ENCODE measurements at regions not wholly inside any gene's neighbourhood (a gene's known extent, or its start where the extent isn't known, plus 50 kb on each side); places are given as distances from the start of the nearest gene placed in this dataset.
"Not testable (repeated sequence)": the region's sequence is repeated elsewhere in the genome, so short reads cannot be mapped to it uniquely, and the experiment has no call there.

GRCh38 chrX:64853424-64853823, 122.8 kb downstream of the ZC4H2 start:
- no peaks in the 10 kb centered on the region for H3K9me3 ChIP-seq (ENCODE audit: control insufficient read depth, insufficient read depth, low read length)
- H3K4me1 ChIP-seq (ENCODE audit: insufficient read depth, low read length): no peaks in the 10 kb centered on the region
- H3K9ac ChIP-seq (ENCODE audit: low read depth, low read length): no peak overlapping the region
- no peaks in the 10 kb centered on the region for H3K36me3 ChIP-seq (ENCODE audit: insufficient read depth, low read length)

GRCh38 chrX:64850371-64851082, 125.7 kb downstream of the ZC4H2 start:
- no peak overlapping the region for H3K9ac ChIP-seq (ENCODE audit: low read depth, low read length)
- H3K9me3 ChIP-seq (ENCODE audit: control insufficient read depth, insufficient read depth, low read length): 0 out of 2 replicates have a peak, but pooled peaks cover under 1% of the 10 kb centered on the region

GRCh38 chrX:64843224-64843623, 133.0 kb downstream of the ZC4H2 start:
- H3K9ac ChIP-seq (ENCODE audit: low read depth, low read length): no peak overlapping the region
- 0 out of 2 replicates have a peak, but pooled peaks cover 2% of the 10 kb centered on the region for H3K9me3 ChIP-seq (ENCODE audit: control insufficient read depth, insufficient read depth, low read length)
- no peaks in the 10 kb centered on the region for H3K4me1 ChIP-seq (ENCODE audit: insufficient read depth, low read length)
- H3K36me3 ChIP-seq (ENCODE audit: insufficient read depth, low read length): no peaks in the 10 kb centered on the region

More at GRCh38 chrX:64850371-64851082, 125.7 kb downstream of the ZC4H2 start:
- Histone ChIP-seq H3K4me1 (ENCODE audit: insufficient read depth, low read length) (no peaks in the 10 kb centered on the region), H3K36me3 (ENCODE audit: insufficient read depth, low read length) (no peaks in the 10 kb centered on the region)

- H3K36me3 ChIP-seq (ENCODE audit: insufficient read depth, low read length): no peaks in the 10 kb centered on the region
- no peaks in the 10 kb centered on the region for H3K4me1 ChIP-seq (ENCODE audit: insufficient read depth, low read length)
- H3K9me3 ChIP-seq (ENCODE audit: control insufficient read depth, insufficient read depth, low read length): 0 out of 2 replicates have a peak, but pooled peaks cover 2% of the 10 kb centered on the region
- H3K9ac ChIP-seq (ENCODE audit: low read depth, low read length): no peak overlapping the region
Measured at GRCh38 chrX:64842492-64842891, 133.8 kb downstream of the ZC4H2 start.

- Histone ChIP-seq H3K9me3 (ENCODE audit: control insufficient read depth, insufficient read depth, low read length) (no peaks in the 10 kb centered on the region; the same call in 1 of the 2 replicates), H3K9ac (ENCODE audit: low read depth, low read length) (no peak overlapping the region), H3K4me1 (ENCODE audit: insufficient read depth, low read length) (no peaks in the 10 kb centered on the region), H3K36me3 (ENCODE audit: insufficient read depth, low read length) (no peaks in the 10 kb centered on the region)
Measured at GRCh38 chrX:64805683-64806082, 170.6 kb downstream of the ZC4H2 start.

GRCh38 chrX:64792598-64793337, 183.5 kb downstream of the ZC4H2 start:
- Histone ChIP-seq H3K9me3 (ENCODE audit: control insufficient read depth, insufficient read depth, low read length) (peaks cover 6% of the 10 kb centered on the region; the same call in 1 of the 2 replicates), H3K4me1 (ENCODE audit: insufficient read depth, low read length) (no peaks in the 10 kb centered on the region), H3K9ac (ENCODE audit: low read depth, low read length) (no peak overlapping the region), H3K36me3 (ENCODE audit: insufficient read depth, low read length) (no peaks in the 10 kb centered on the region)

- no peaks in the 10 kb centered on the region for H3K4me1 ChIP-seq (ENCODE audit: insufficient read depth, low read length)
- no peak overlapping the region for H3K9ac ChIP-seq (ENCODE audit: low read depth, low read length)
- no peaks in the 10 kb centered on the region for H3K36me3 ChIP-seq (ENCODE audit: insufficient read depth, low read length)
- H3K9me3 ChIP-seq (ENCODE audit: control insufficient read depth, insufficient read depth, low read length): no peaks in the 10 kb centered on the region; the same call in 1 of the 2 replicates
Measured at GRCh38 chrX:64782923-64783322, 193.3 kb downstream of the ZC4H2 start.

GRCh38 chrX:64758047-64758446, 218.2 kb downstream of the ZC4H2 start:
- Histone ChIP-seq H3K36me3 (ENCODE audit: insufficient read depth, low read length) (no peaks in the 10 kb centered on the region), H3K9ac (ENCODE audit: low read depth, low read length) (no peak overlapping the region), H3K4me1 (ENCODE audit: insufficient read depth, low read length) (no peaks in the 10 kb centered on the region), H3K9me3 (ENCODE audit: control insufficient read depth, insufficient read depth, low read length) (no peaks in the 10 kb centered on the region; the same call in 1 of the 2 replicates)

GRCh38 chrX:64739792-64740378, 236.4 kb downstream of the ZC4H2 start:
- no peaks in the 10 kb centered on the region for H3K4me1 ChIP-seq (ENCODE audit: insufficient read depth, low read length)
- H3K9me3 ChIP-seq (ENCODE audit: control insufficient read depth, insufficient read depth, low read length): no peaks in the 10 kb centered on the region

GRCh38 chrX:64698317-64698716, 277.9 kb downstream of the ZC4H2 start:
- Histone ChIP-seq H3K4me1 (ENCODE audit: insufficient read depth, low read length) (no peaks in the 10 kb centered on the region), H3K9ac (ENCODE audit: low read depth, low read length) (no peak overlapping the region), H3K9me3 (ENCODE audit: control insufficient read depth, insufficient read depth, low read length) (peaks cover 10% of the 10 kb centered on the region; the same call in 1 of the 2 replicates), H3K36me3 (ENCODE audit: insufficient read depth, low read length) (no peaks in the 10 kb centered on the region)

More at GRCh38 chrX:64739792-64740378, 236.4 kb downstream of the ZC4H2 start:
- H3K36me3 ChIP-seq (ENCODE audit: insufficient read depth, low read length): no peaks in the 10 kb centered on the region
- no peak overlapping the region for H3K9ac ChIP-seq (ENCODE audit: low read depth, low read length)

- H3K36me3 ChIP-seq (ENCODE audit: insufficient read depth, low read length); H3K9ac ChIP-seq (ENCODE audit: low read depth, low read length); H3K9me3 ChIP-seq (ENCODE audit: control insufficient read depth, insufficient read depth, low read length); H3K4me1 ChIP-seq (ENCODE audit: insufficient read depth, low read length): not testable (repeated sequence)
Measured at GRCh38 chrX:64695372-64695771, 280.9 kb downstream of the ZC4H2 start.

GRCh38 chrX:64662876-64663275, 267.6 kb upstream of the MTMR8 start:
- H3K9ac ChIP-seq (ENCODE audit: low read depth, low read length): no peak overlapping the region
- H3K36me3 ChIP-seq (ENCODE audit: insufficient read depth, low read length): no peaks in the 10 kb centered on the region
- peaks cover 5% of the 10 kb centered on the region for H3K9me3 ChIP-seq (ENCODE audit: control insufficient read depth, insufficient read depth, low read length)
- H3K4me1 ChIP-seq (ENCODE audit: insufficient read depth, low read length): 0 out of 2 replicates have a peak, but pooled peaks cover 2% of the 10 kb centered on the region

GRCh38 chrX:64657229-64657628, 262.0 kb upstream of the MTMR8 start:
- Histone ChIP-seq H3K9ac (ENCODE audit: low read depth, low read length) (0 out of 2 replicates have a peak overlapping the region, but pooled peaks have one; percentile 28), H3K4me1 (ENCODE audit: insufficient read depth, low read length) (peaks cover 14% of the 10 kb centered on the region; the same call in 1 of the 2 replicates)
- H3K9me3 ChIP-seq (ENCODE audit: control insufficient read depth, insufficient read depth, low read length); H3K36me3 ChIP-seq (ENCODE audit: insufficient read depth, low read length): not testable (repeated sequence)

- H3K9ac ChIP-seq (ENCODE audit: low read depth, low read length): no peak overlapping the region
- H3K36me3 ChIP-seq (ENCODE audit: insufficient read depth, low read length): no peaks in the 10 kb centered on the region
- H3K4me1 ChIP-seq (ENCODE audit: insufficient read depth, low read length): no peaks in the 10 kb centered on the region
- H3K9me3 ChIP-seq (ENCODE audit: control insufficient read depth, insufficient read depth, low read length): peaks cover 12% of the 10 kb centered on the region
Measured at GRCh38 chrX:64642482-64642881, 247.2 kb upstream of the MTMR8 start.

All from ES-I3 (cell line).